Osteoblast (primary cell): ENCODE measurements at regions not wholly inside any gene's neighbourhood (a gene's known extent, or its start where the extent isn't known, plus 50 kb on each side); places are given as distances from the start of the nearest gene placed in this dataset.

Experiments used
- DNase-seq: peaks from one replicate; pipeline ENCODE4 v3.0.0; 2011; ENCODE audit warnings: low spot score, mixed read lengths; ENCODE audit not compliant: insufficient read length; ENCODE audit errors: missing footprints
- H2AFZ ChIP-seq: 2 replicates; pipeline ENCODE4 v1.6.0; 2011; ENCODE audit warnings: mild to moderate bottlenecking, low read length
- H3K27ac ChIP-seq: 2 replicates; pipeline ENCODE4 v1.5.1; 2011; ENCODE audit warnings: mild to moderate bottlenecking, low read depth, low read length, moderate library complexity
- H3K27me3 ChIP-seq: 2 replicates; pipeline ENCODE4 v1.6.0; 2012; ENCODE audit warnings: mild to moderate bottlenecking, control low read depth, inconsistent platforms, low read length, moderate library complexity; ENCODE audit not compliant: insufficient read depth
- H3K36me3 ChIP-seq: 2 replicates; pipeline ENCODE4 v1.5.1; 2011; ENCODE audit warnings: mild to moderate bottlenecking, low read length, control low read depth, moderate library complexity; ENCODE audit not compliant: insufficient read depth
- H3K4me1 ChIP-seq: 2 replicates; pipeline ENCODE4 v1.5.1; 2011; ENCODE audit warnings: mild to moderate bottlenecking, low read length, control low read depth, moderate library complexity; ENCODE audit not compliant: insufficient read depth
- H3K4me2 ChIP-seq: 2 replicates; pipeline ENCODE4 v1.6.0; 2011; ENCODE audit warnings: mild to moderate bottlenecking, low read length; ENCODE audit not compliant: insufficient read depth
- H3K4me3 ChIP-seq: fragments of 200-600 bp; sonication (generic); 3 replicates; pipeline ENCODE4 v1.5.1; 2012; ENCODE audit warnings: mild to moderate bottlenecking, low read length, inconsistent platforms; ENCODE audit not compliant: insufficient read depth
- H3K79me2 ChIP-seq: 2 replicates; pipeline ENCODE4 v1.6.0; 2012; ENCODE audit warnings: mild to moderate bottlenecking, low read length, control low read depth, inconsistent platforms; ENCODE audit not compliant: insufficient read depth
- H3K9me3 ChIP-seq: 2 replicates; pipeline ENCODE4 v1.5.1; 2011; ENCODE audit warnings: low read depth, low read length, control low read depth
- H4K20me1 ChIP-seq: 2 replicates; pipeline ENCODE4 v1.6.0; 2012; ENCODE audit warnings: mild to moderate bottlenecking, low read length, control low read depth; ENCODE audit not compliant: insufficient read depth
- TF ChIP-seq, protein P1 (sequence below): IDR thresholded peaks from 2 replicates; pipeline ENCODE4 v1.5.1; 2011; ENCODE audit warnings: mild to moderate bottlenecking, low read depth, low read length, moderate library complexity; ENCODE audit errors: extremely low read depth

DNA sequence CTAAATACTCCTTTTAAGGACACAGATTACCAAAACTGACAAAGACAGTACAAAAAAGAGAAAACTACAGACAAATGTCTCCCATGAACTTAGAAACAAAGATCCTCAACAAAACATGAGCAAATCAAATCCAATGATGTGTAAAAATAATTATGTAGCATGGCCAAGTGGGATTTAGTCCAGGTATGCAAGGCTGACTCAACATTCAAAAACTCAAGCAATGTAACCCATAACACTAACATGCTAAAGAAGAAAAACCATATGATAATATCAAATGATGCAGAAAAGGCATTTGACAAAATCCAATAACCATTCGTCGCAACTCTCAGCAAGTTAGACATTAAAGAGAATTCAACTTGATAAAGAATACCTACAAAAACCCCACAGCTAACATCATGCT is 239.0 kb upstream of the KLHL29 start:
- Histone ChIP-seq H3K4me1 (no peaks in the 10 kb centered on the region), H3K79me2 (no peaks in the 10 kb centered on the region), H3K4me3 (no peak overlapping the region), H3K27ac (no peak overlapping the region), H3K27me3 (no peaks in the 10 kb centered on the region), H3K9me3 (no peaks in the 10 kb centered on the region), H2AFZ (no peak overlapping the region), H3K4me2 (no peak overlapping the region), H3K36me3 (no peaks in the 10 kb centered on the region), H4K20me1 (no peaks in the 10 kb centered on the region)
- no peak for DNase-seq
- TF ChIP-seq, protein P1, sequence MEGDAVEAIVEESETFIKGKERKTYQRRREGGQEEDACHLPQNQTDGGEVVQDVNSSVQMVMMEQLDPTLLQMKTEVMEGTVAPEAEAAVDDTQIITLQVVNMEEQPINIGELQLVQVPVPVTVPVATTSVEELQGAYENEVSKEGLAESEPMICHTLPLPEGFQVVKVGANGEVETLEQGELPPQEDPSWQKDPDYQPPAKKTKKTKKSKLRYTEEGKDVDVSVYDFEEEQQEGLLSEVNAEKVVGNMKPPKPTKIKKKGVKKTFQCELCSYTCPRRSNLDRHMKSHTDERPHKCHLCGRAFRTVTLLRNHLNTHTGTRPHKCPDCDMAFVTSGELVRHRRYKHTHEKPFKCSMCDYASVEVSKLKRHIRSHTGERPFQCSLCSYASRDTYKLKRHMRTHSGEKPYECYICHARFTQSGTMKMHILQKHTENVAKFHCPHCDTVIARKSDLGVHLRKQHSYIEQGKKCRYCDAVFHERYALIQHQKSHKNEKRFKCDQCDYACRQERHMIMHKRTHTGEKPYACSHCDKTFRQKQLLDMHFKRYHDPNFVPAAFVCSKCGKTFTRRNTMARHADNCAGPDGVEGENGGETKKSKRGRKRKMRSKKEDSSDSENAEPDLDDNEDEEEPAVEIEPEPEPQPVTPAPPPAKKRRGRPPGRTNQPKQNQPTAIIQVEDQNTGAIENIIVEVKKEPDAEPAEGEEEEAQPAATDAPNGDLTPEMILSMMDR, result no peak

DNA sequence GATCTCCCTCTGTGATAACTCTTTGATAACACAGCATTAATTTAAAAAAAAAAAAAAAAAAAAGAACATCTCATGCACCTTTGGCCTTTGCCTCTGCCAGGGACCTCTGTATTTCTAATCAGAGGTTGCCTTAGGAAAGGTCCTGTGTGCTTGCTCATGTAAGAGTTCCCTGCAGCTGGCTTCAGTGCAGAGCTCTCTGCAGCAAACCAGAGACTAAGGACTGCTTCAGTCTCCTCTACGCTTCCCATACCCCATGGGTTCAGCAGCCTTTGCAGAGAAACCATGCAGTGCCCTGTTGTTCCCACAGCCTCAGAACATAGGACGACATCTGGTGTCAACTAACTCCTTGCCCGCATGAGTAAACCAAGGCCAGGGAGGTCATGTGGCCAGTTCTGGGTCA is 236.6 kb upstream of the KLHL29 start:
- no peaks in the 10 kb centered on the region for H3K27me3 ChIP-seq
- H3K4me2 ChIP-seq, result no peak overlapping the region
- H3K4me3 ChIP-seq, result no peak overlapping the region
- H2AFZ ChIP-seq, result no peak overlapping the region
- TF ChIP-seq, protein P1, result no peak
- no peak overlapping the region for H3K27ac ChIP-seq
- no peaks in the 10 kb centered on the region for H3K79me2 ChIP-seq
- H4K20me1 ChIP-seq, result no peaks in the 10 kb centered on the region
- H3K36me3 ChIP-seq, result no peaks in the 10 kb centered on the region
- DNase-seq, result no peak
- no peaks in the 10 kb centered on the region for H3K4me1 ChIP-seq
- H3K9me3 ChIP-seq, result no peaks in the 10 kb centered on the region

DNA sequence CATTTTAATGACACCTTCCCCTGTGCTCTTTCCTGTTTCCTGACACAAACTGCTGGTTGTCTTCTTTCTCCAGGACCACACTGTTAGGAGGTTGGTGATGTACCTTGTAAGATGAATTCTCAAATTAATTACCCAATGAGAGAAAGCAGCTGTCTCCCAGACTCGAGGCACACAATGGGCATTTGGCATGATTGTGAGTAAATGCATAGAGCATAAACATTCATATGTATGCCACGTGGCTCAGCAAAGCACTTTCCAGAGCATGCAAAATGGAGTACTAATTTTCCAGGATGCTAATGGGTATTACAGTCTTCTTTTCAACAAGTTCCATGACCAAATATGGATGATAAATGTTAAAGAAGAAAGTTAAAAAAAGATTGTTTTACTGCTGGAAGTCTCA is 235.2 kb upstream of the KLHL29 start:
- Histone ChIP-seq H3K36me3 (no peaks in the 10 kb centered on the region), H2AFZ (no peak overlapping the region), H3K27me3 (no peaks in the 10 kb centered on the region), H3K4me2 (no peak overlapping the region), H4K20me1 (no peaks in the 10 kb centered on the region), H3K79me2 (no peaks in the 10 kb centered on the region), H3K9me3 (no peaks in the 10 kb centered on the region), H3K27ac (no peak overlapping the region), H3K4me3 (no peak overlapping the region), H3K4me1 (no peaks in the 10 kb centered on the region)
- TF ChIP-seq, protein P1, result no peak
- DNase-seq, result no peak

- Histone ChIP-seq H4K20me1 (no peaks in the 10 kb centered on the region), H3K36me3 (no peaks in the 10 kb centered on the region), H3K4me1 (no peaks in the 10 kb centered on the region), H2AFZ (no peak overlapping the region), H3K4me2 (no peak overlapping the region), H3K27me3 (no peaks in the 10 kb centered on the region), H3K9me3 (no peaks in the 10 kb centered on the region), H3K79me2 (no peaks in the 10 kb centered on the region), H3K27ac (no peak overlapping the region), H3K4me3 (no peak overlapping the region)
- no peak for DNase-seq
- TF ChIP-seq, protein P1, result no peak
Measured at GRCh38 chr2:23153484-23153883, 231.5 kb upstream of the KLHL29 start.
